ENCODE measurements at regions not wholly inside any gene's neighbourhood (a gene's known extent, or its start where the extent isn't known, plus 50 kb on each side); places are given as distances from the start of the nearest gene placed in this dataset.

- Histone ChIP-seq H3K27ac (ENCODE audit: low read depth in 1 of 2, low read length in 1 of 2) (no peak overlapping the region), H3K9me3 (ENCODE audit: control insufficient read depth in 2 of 2, insufficient read depth in 1 of 2, low read length in 1 of 2) (no peaks in the 10 kb centered on the region), H3K4me3 (ENCODE audit: low read length in 2 of 2) (no peak overlapping the region), H3K27me3 (ENCODE audit: control insufficient read depth in 2 of 2, insufficient read depth in 1 of 2, low read length in 1 of 2) (no peaks in the 10 kb centered on the region), H3K4me1 (ENCODE audit: control insufficient read depth in 2 of 2, insufficient read depth in 2 of 2, low read length in 2 of 2) (no peaks in the 10 kb centered on the region), H3K36me3 (ENCODE audit: control insufficient read depth in 2 of 2, insufficient read depth in 2 of 2, low read length in 1 of 2) (no peaks in the 10 kb centered on the region)
- WGBS, result 94% methylated on average over 3 of the region's 3 CpGs
- DNase-seq (ENCODE audit: low read depth in 6 of 9, low spot score in 9 of 9), result no peak
Measured at GRCh38 chr1:216824511-216824910, 101.3 kb upstream of the ESRRG start.

GRCh38 chr1:216823731-216824130 lies 100.5 kb upstream of the ESRRG start:
- H3K4me3 ChIP-seq (ENCODE audit: low read length in 2 of 2), result no peak overlapping the region
- H3K27me3 ChIP-seq (ENCODE audit: control insufficient read depth in 2 of 2, insufficient read depth in 1 of 2, low read length in 1 of 2), result no peaks in the 10 kb centered on the region
- no peaks in the 10 kb centered on the region for H3K9me3 ChIP-seq (ENCODE audit: control insufficient read depth in 2 of 2, insufficient read depth in 1 of 2, low read length in 1 of 2)
- no peak overlapping the region for H3K27ac ChIP-seq (ENCODE audit: low read depth in 1 of 2, low read length in 1 of 2)
- no peak for DNase-seq (ENCODE audit: low read depth in 6 of 9, low spot score in 9 of 9)
- H3K4me1 ChIP-seq (ENCODE audit: control insufficient read depth in 2 of 2, insufficient read depth in 2 of 2, low read length in 2 of 2), result no peaks in the 10 kb centered on the region
- no peaks in the 10 kb centered on the region for H3K36me3 ChIP-seq (ENCODE audit: control insufficient read depth in 2 of 2, insufficient read depth in 2 of 2, low read length in 1 of 2)
- WGBS, result 93% methylated on average over 2 of the region's 2 CpGs

GRCh38 chr1:216822480-216822879 lies 99.3 kb upstream of the ESRRG start:
- no peak overlapping the region for H3K4me3 ChIP-seq (ENCODE audit: low read length in 2 of 2)
- H3K4me1 ChIP-seq (ENCODE audit: control insufficient read depth in 2 of 2, insufficient read depth in 2 of 2, low read length in 2 of 2), result no peaks in the 10 kb centered on the region
- no peaks in the 10 kb centered on the region for H3K27me3 ChIP-seq (ENCODE audit: control insufficient read depth in 2 of 2, insufficient read depth in 1 of 2, low read length in 1 of 2)
- DNase-seq (ENCODE audit: low read depth in 6 of 9, low spot score in 9 of 9), result no peak
- H3K27ac ChIP-seq (ENCODE audit: low read depth in 1 of 2, low read length in 1 of 2), result no peak overlapping the region
- H3K36me3 ChIP-seq (ENCODE audit: control insufficient read depth in 2 of 2, insufficient read depth in 2 of 2, low read length in 1 of 2), result no peaks in the 10 kb centered on the region
- H3K9me3 ChIP-seq (ENCODE audit: control insufficient read depth in 2 of 2, insufficient read depth in 1 of 2, low read length in 1 of 2), result no peaks in the 10 kb centered on the region

- Histone ChIP-seq H3K27ac (ENCODE audit: low read depth in 1 of 2, low read length in 1 of 2) (no peak overlapping the region), H3K36me3 (ENCODE audit: control insufficient read depth in 2 of 2, insufficient read depth in 2 of 2, low read length in 1 of 2) (no peaks in the 10 kb centered on the region), H3K4me3 (ENCODE audit: low read length in 2 of 2) (no peak overlapping the region), H3K9me3 (ENCODE audit: control insufficient read depth in 2 of 2, insufficient read depth in 1 of 2, low read length in 1 of 2) (no peaks in the 10 kb centered on the region), H3K4me1 (ENCODE audit: control insufficient read depth in 2 of 2, insufficient read depth in 2 of 2, low read length in 2 of 2) (peaks cover 0 to under 1% of the 10 kb centered on the region in 2 donors), H3K27me3 (ENCODE audit: control insufficient read depth in 2 of 2, insufficient read depth in 1 of 2, low read length in 1 of 2) (no peaks in the 10 kb centered on the region)
- DNase-seq (ENCODE audit: low read depth in 6 of 9, low spot score in 9 of 9), result no peak
- 85% methylated on average over 3 of the region's 3 CpGs for WGBS
Measured at GRCh38 chr1:216820345-216820744, 97.1 kb upstream of the ESRRG start.

DNA sequence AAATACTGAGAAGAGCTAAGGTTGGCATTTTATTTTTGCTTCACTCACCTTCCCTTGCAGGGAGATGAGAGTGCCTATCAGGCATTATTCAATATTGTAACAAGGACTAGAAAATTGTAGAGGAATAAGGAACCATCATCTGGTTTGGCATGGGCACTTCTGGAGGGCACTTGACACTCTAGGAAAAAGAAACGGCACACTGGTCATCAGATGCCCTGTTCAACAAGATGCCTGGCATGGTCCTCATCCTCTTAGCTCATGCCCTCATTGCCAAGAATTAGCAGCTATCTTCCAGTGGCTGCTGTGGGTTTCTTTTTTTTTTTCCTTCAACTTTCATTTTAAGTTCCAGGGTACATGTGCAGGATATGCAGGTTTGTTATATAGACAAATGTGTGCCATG lies 95.1 kb upstream of the ESRRG start:
- H3K27ac ChIP-seq (ENCODE audit: low read depth in 1 of 2, low read length in 1 of 2), result no peak overlapping the region
- no peak for DNase-seq (ENCODE audit: low read depth in 6 of 9, low spot score in 9 of 9)
- H3K4me3 ChIP-seq (ENCODE audit: low read length in 2 of 2), result no peak overlapping the region
- H3K27me3 ChIP-seq (ENCODE audit: control insufficient read depth in 2 of 2, insufficient read depth in 1 of 2, low read length in 1 of 2), result no peaks in the 10 kb centered on the region
- no peaks in the 10 kb centered on the region for H3K36me3 ChIP-seq (ENCODE audit: control insufficient read depth in 2 of 2, insufficient read depth in 2 of 2, low read length in 1 of 2)
- peaks cover 0 to 3% of the 10 kb centered on the region in 2 donors for H3K4me1 ChIP-seq (ENCODE audit: control insufficient read depth in 2 of 2, insufficient read depth in 2 of 2, low read length in 2 of 2)
- no peaks in the 10 kb centered on the region for H3K9me3 ChIP-seq (ENCODE audit: control insufficient read depth in 2 of 2, insufficient read depth in 1 of 2, low read length in 1 of 2)
- 93% methylated on average over 1 of the region's 1 CpG for WGBS

GRCh38 chr1:216815260-216816131 lies 92.3 kb upstream of the ESRRG start:
- Histone ChIP-seq H3K4me1 (ENCODE audit: control insufficient read depth in 2 of 2, insufficient read depth in 2 of 2, low read length in 2 of 2) (peaks cover 0 to 3% of the 10 kb centered on the region in 2 donors), H3K9me3 (ENCODE audit: control insufficient read depth in 2 of 2, insufficient read depth in 1 of 2, low read length in 1 of 2) (no peaks in the 10 kb centered on the region), H3K4me3 (ENCODE audit: low read length in 2 of 2) (no peak overlapping the region), H3K36me3 (ENCODE audit: control insufficient read depth in 2 of 2, insufficient read depth in 2 of 2, low read length in 1 of 2) (no peaks in the 10 kb centered on the region), H3K27ac (ENCODE audit: low read depth in 1 of 2, low read length in 1 of 2) (no peak overlapping the region), H3K27me3 (ENCODE audit: control insufficient read depth in 2 of 2, insufficient read depth in 1 of 2, low read length in 1 of 2) (no peaks in the 10 kb centered on the region)
- 85% methylated on average over 11 of the region's 11 CpGs for WGBS
- DNase-seq (ENCODE audit: low read depth in 6 of 9, low spot score in 9 of 9), result peak in 1 of 9 donors; percentile 2

- Histone ChIP-seq H3K4me1 (ENCODE audit: control insufficient read depth in 2 of 2, insufficient read depth in 2 of 2, low read length in 2 of 2) (peaks cover 0 to 3% of the 10 kb centered on the region in 2 donors), H3K4me3 (ENCODE audit: low read length in 2 of 2) (no peak overlapping the region), H3K27ac (ENCODE audit: low read depth in 1 of 2, low read length in 1 of 2) (no peak overlapping the region), H3K27me3 (ENCODE audit: control insufficient read depth in 2 of 2, insufficient read depth in 1 of 2, low read length in 1 of 2) (no peaks in the 10 kb centered on the region), H3K36me3 (ENCODE audit: control insufficient read depth in 2 of 2, insufficient read depth in 2 of 2, low read length in 1 of 2) (no peaks in the 10 kb centered on the region), H3K9me3 (ENCODE audit: control insufficient read depth in 2 of 2, insufficient read depth in 1 of 2, low read length in 1 of 2) (no peaks in the 10 kb centered on the region)
- 88% methylated on average over 6 of the region's 6 CpGs for WGBS
- no peak for DNase-seq (ENCODE audit: low read depth in 6 of 9, low spot score in 9 of 9)
Measured at GRCh38 chr1:216814576-216815259, 91.5 kb upstream of the ESRRG start.

- peaks cover 0 to 3% of the 10 kb centered on the region in 2 donors for H3K4me1 ChIP-seq (ENCODE audit: control insufficient read depth in 2 of 2, insufficient read depth in 2 of 2, low read length in 2 of 2)
- no peak overlapping the region for H3K4me3 ChIP-seq (ENCODE audit: low read length in 2 of 2)
- DNase-seq (ENCODE audit: low read depth in 6 of 9, low spot score in 9 of 9), result no peak
- no peak overlapping the region for H3K27ac ChIP-seq (ENCODE audit: low read depth in 1 of 2, low read length in 1 of 2)
- no peaks in the 10 kb centered on the region for H3K9me3 ChIP-seq (ENCODE audit: control insufficient read depth in 2 of 2, insufficient read depth in 1 of 2, low read length in 1 of 2)
- no peaks in the 10 kb centered on the region for H3K36me3 ChIP-seq (ENCODE audit: control insufficient read depth in 2 of 2, insufficient read depth in 2 of 2, low read length in 1 of 2)
- no peaks in the 10 kb centered on the region for H3K27me3 ChIP-seq (ENCODE audit: control insufficient read depth in 2 of 2, insufficient read depth in 1 of 2, low read length in 1 of 2)
- WGBS, result 87% methylated on average over 4 of the region's 4 CpGs
Measured at GRCh38 chr1:216812966-216813365, 89.7 kb upstream of the ESRRG start.

DNA sequence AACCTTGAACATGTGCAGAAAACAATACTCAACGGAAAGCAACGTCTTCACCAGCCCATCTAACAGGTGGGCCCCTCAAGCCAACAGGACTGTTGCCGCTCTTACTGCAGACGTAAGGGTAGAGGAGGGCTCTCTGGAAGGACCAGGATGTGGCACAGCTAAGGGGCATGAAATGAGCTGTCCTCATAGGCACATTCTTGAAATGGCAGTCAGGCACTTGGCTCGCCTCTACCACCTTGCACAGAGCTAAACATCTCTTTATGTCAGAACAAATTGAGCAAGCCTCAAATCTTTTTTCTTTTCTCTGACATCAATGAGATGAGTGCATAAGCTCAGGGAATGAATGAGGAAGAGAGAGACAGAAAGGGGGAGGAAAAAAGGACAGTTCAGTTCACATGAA lies 86.4 kb upstream of the ESRRG start:
- Histone ChIP-seq H3K27me3 (ENCODE audit: control insufficient read depth in 2 of 2, insufficient read depth in 1 of 2, low read length in 1 of 2) (no peaks in the 10 kb centered on the region), H3K4me1 (ENCODE audit: control insufficient read depth in 2 of 2, insufficient read depth in 2 of 2, low read length in 2 of 2) (no peaks in the 10 kb centered on the region), H3K9me3 (ENCODE audit: control insufficient read depth in 2 of 2, insufficient read depth in 1 of 2, low read length in 1 of 2) (no peaks in the 10 kb centered on the region), H3K4me3 (ENCODE audit: low read length in 2 of 2) (no peak overlapping the region), H3K27ac (ENCODE audit: low read depth in 1 of 2, low read length in 1 of 2) (no peak overlapping the region), H3K36me3 (ENCODE audit: control insufficient read depth in 2 of 2, insufficient read depth in 2 of 2, low read length in 1 of 2) (no peaks in the 10 kb centered on the region)
- DNase-seq (ENCODE audit: low read depth in 6 of 9, low spot score in 9 of 9), result no peak
- 83% methylated on average over 5 of the region's 5 CpGs for WGBS

Data from thymus (tissue), 11 donors.